NCI-H128 (cell line): ENCODE measurements at regions not wholly inside any gene's neighbourhood (a gene's known extent, or its start where the extent isn't known, plus 50 kb on each side); places are given as distances from the start of the nearest gene placed in this dataset.

ENCODE experiments used
- DNase-seq: peaks from one replicate; lab custom pipeline; 2025; ENCODE audit not compliant: unreplicated experiment; lab: John Stamatoyannopoulos, UW

DNA sequence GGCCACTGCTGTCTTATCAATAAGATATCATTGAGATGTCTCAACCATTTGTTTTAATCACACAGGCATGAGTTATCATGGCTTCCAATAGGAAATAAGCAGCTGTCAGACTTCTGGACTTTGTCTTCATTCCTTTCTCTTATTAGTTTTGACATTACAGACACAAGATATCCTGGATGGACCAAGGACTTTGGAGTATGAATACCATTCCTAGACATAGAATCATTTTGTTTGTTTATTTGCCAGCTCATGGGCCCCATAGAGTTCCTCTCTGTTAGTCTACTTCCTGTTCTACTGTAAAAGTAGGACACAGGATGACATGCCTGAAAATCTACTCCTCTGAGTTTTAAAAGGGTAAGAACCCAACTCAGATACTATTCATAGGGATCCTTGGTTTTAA is 77.7 kb upstream of the KCNJ16 start:
- DNase-seq, result no peak

DNA sequence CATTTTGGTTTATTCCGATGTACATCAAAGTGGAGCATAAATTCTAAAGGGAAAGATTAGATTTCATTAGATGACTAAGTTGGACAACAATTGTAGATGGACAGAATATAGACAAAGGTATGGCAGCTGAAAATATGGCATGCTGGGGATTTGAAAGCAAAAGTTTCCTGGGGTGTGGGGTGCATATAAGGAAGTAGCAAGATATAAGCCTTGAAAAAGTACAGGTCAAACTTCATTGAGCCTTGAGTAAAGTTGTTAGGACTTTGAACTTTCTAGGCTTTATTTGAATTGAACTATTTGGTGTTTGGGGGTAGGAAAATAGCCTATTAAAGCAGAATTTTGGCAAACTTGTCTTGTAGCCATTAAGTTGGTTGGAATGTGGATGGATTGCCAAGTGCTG is 75.8 kb upstream of the KCNJ16 start:
- DNase-seq, result no peak

DNA sequence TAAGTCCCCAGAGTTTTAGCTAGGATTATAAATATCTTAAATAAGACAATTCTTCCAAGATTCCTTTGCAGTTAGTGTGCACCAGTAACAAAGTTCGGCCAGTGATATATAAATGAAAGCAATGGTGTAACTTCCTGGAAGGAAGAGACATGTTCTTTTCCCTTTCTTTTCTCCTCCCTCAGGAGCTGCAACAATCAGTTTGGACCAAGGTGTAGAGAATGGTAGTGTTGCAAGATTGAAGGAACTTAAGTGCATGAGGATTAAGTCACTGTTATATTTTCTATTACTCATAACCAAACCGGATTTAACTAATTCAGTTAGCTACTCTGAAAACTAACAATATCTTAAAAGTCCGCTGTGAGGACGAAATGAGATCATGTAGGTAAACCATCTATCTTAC is 68.9 kb upstream of the KCNJ16 start:
- no peak for DNase-seq

DNA sequence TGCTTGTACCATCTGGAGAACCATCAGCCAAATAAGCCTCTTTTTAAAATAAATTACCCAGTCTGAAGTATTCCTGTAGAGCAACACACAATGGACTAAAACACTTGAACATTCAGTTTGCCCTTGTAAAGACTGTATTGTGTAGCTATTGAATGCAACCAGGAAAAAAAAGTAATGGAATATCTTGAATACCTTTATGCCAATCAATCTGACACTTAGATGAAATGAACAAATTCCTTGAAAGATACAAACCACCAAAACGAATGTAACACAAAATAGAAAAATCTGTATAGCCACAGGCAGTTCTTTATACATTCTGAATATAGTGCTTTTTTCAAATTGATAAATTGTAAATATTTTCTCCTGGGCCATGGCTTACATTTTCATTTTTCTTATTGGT is 63.3 kb upstream of the KCNJ16 start:
- no peak for DNase-seq

DNA sequence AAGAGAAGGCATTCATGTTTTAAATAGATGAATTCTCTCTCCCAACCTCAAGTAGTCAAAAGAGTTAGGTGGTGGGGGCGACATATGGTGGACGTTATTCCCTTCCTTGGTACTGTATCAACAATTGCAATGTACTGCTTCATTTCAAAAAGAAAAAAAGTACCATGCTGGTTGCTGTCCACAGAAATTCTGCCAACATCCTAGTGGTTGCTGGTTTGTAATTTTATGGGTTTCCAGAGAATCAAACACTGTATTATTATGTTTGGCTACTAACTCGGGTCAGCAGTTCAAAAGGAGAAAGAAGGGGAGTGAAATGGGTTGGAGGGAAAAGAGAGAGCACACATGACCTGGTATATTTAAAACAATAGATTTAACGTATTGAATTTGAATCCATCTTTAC is 61.1 kb upstream of the KCNJ16 start:
- no peak for DNase-seq

DNA sequence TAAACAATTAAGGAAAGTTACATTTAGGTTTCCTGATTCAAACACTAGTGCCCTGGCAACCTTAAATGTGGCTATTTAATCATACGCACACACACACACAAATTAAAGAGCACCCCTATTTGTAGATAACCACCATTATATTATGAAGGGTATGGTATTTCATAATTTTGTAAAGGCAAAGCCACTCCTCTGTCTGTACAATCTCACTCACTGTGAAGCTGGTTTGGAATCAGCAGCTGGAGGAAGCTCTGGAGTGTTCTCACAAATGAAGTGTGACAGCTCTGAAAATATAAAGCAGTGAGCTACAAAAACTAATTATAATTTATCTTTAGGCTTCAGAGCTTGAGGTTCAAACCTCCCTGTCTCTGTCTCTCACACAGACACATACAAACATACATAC is 57.9 kb upstream of the KCNJ16 start:
- DNase-seq, result no peak

DNA sequence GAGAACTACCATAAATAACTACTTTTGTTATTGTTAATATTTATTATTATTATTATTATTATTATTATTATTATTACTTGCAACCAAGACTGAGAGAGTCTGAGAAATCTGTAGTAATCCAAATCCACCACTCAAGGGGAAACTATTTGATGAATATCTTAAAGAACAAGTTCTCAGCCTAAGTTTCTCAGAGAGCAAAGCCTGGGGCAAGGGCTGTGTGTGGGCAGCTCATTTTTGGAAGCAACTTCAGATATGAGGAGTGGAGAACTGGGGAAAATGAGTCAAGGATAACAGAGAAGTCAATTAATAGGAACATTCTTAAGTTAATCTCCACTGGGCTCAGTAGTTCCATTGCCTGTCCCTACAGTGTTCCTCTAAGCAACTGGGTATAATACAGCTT is 57.1 kb upstream of the KCNJ16 start:
- DNase-seq, result no peak

DNA sequence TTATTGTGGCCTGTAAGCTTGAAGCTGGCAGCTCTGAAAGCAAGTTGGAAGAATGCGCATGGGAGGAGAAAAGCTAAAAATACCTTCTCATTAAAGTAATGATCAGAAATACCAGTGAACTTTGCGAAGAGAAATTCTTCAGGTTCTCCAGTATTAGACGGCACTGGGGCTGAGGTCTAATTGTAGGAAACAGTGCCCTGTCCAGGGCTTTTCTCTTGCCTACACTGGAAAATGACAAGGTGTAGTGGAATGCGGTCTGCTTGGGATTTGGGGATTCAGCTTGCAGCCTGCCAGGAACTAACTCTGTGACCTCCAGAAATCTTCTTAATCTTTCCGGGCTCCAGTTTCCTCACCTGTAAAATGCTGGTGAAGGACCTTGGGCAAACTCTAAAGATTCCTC is 53.3 kb upstream of the KCNJ16 start:
- DNase-seq, result no peak

DNA sequence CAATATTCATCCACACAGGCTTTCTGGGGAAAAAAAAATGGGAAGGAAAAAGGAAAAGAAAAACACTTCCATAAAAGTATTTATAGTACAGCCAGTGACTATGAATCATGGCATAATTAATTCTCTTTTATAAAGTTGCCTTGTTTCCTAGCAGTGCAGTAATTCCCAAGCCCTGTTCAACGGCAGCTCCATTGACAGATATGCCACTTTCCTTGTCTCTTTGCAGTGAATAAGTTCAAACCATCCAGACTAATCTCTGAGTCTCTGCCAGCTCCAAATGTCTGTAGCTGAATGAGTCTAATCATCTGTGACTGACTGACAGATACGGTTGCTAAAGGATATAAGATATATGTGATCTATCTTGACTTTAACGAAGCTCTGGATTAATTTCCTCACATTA is 52.9 kb upstream of the KCNJ16 start:
- DNase-seq, result no peak

DNA sequence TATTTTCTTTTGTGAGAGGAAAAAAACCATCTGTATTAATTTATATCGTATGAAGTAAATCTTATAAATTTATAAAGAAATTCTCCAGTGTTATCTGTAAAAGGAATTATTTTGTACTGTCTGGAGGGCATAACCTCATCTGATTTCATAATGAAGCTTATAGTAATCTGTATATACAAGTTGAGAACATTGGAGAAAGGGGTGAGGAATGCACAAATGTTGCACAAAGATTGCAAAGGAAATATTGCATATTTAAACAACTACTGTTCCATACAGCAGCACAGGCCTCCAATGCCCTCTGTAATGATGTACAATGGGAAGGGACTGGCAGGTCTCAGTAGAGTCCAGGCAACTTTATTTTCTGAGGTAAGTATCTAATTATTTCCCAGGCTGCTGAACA is 50.8 kb upstream of the KCNJ16 start:
- DNase-seq, result no peak
